ENCODE measurements at regions not wholly inside any gene's neighbourhood (a gene's known extent, or its start where the extent isn't known, plus 50 kb on each side); places are given as distances from the start of the nearest gene placed in this dataset.
"Not testable (repeated sequence)": the region's sequence is repeated elsewhere in the genome, so short reads cannot be mapped to it uniquely, and the experiment has no call there.

DNA sequence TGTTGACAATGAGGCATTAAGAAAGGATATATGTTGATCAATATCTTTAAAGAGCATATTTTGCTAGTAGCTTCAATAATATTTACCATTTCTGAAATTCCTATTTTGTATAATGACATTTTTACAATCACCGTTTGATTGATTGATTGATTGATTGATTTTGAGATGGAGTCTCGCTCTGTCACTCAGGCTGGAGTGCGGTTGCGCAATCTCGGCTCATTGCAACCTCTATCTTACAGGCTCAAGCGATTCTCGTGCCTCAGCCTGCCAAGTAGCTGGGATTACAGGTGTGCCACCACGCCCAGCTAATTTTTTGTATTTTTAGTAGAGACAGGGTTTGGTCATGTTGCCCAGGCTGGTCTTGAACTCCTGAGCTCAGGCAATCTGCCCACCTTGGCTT is 150.9 kb upstream of the TEX13D start:
- not testable (repeated sequence) for DNase-seq

DNA sequence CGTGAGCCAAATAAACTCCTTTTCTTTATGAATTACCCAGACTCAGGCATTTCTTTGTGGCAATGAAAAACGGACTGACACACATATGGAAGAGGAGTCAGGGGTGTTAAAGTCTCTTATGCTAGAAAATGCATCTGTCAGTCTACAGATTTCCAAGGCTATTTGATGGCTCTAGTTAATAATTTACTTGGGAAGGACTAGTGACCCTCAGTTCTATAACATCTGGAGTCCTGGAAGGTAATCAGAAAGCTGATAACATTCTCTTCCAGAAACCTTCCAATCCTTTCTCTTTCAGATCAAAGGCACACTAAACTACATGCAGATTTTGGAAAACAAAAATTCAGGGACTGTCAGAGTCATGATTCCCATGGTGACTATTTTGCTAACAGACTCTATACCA is 142.0 kb upstream of the TEX13D start:
- no peak for DNase-seq

GRCh38 chrX:124194199-124194598 is 138.3 kb upstream of the TEX13D start:
- DNase-seq, result no peak

DNA sequence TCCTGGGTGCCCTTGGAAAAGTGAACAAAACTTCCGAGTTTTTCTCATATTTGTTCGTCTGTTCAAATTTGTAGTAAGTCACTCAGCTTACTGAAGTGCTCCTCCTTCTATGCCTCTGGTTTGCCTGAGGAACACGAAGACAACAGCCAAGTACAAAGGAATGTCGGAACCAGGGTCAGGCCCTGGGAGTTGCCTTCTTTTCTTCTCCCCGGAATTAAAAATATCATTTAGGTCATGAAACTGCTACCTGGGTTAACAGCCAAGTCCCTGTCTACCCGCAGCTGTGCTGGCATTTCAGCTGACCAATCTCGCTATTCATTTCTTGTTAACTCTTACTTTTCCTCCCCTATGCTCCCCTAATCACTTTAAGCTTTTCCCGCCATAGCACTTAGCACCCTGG is 137.6 kb upstream of the TEX13D start:
- DNase-seq, result no peak

DNA sequence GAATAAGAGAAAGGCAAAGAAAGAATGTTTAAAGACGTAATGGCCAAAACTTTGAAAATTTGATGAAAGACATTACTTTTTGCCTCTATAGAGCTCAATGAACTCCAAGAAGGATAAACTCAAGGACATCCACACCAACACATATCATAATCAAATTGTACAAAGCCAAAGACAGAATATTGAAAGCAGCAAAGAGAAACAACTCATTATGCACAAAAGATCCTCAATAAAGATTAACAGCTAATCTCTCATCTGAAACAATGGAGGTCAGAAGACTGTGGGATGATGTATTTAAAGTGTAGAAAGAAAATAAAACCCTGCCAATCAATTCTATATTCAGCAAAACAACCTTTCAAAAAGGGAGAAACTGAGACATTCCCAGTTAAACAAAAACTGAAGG is 129.1 kb upstream of the TEX13D start:
- DNase-seq, result no peak

- DNase-seq, result no peak
Observed at GRCh38 chrX:124208660-124209059, 123.8 kb upstream of the TEX13D start.

DNA sequence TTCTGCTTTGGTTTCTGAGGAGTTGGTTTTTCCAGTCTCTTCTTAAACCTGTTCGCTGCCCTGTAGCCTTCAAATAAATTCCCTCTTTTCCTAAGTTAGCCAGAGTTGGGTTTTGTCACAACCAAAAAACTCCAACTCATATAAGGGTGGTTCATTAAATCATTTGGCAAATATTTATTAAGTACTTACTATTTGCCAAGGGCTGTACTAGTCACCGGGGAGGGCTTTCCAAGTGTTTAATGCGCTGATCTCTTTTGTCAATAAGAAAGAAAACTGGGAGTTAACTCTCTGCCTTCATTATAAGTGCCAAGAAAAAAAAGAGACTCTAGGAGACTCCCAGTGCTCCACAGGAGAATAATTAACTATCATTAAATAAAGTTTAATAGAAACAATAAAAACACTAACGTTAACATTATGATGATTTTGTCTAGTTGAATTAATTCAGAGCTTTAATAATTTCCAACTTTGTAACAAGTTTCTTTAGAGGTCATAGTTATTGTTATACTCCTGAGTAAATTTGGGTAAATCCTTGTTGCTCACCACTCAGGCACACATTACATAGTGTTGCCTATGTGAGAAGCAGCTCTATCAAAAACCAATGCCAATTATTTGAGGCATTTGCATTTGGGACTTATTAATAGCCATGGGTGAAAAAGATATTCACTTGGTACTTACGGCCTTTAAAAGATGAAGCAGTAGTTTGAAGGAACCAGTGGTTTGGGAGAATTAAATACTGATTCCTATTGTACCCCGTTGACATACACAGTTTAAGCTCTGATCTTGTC is 122.5 kb upstream of the TEX13D start:
- no peak for DNase-seq

DNA sequence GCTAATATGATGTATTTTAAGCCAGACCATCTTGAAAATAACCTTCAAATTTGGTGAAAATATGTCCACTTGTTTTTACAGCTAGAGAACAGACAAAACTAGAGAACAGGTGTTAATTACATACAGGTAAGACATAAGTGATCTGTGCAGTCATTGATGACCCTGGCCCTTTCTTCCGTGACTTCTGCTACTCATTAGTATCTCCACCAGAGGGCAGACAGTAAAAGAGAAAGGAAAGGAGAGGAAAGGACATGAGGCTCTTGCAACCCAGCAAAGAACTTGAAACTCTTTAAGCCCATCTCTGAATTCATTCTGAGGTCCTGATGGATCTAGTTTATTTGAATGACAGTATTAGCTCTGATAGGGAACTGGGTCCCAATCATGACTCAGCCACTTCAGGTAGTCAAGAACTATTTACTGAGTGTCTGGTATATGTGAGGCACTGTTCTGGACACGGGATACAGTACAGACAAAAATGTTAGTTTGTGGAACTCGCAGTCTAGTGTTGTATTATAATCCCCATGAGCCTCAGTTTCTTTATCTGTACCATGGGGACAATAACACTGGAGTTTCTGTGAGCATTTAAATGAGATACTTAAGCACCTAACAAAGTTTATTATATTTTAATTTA is 121.0 kb upstream of the TEX13D start:
- peak; percentile 57 for DNase-seq

- no peak for DNase-seq
Observed at GRCh38 chrX:124212622-124213021, 119.8 kb upstream of the TEX13D start.

DNA sequence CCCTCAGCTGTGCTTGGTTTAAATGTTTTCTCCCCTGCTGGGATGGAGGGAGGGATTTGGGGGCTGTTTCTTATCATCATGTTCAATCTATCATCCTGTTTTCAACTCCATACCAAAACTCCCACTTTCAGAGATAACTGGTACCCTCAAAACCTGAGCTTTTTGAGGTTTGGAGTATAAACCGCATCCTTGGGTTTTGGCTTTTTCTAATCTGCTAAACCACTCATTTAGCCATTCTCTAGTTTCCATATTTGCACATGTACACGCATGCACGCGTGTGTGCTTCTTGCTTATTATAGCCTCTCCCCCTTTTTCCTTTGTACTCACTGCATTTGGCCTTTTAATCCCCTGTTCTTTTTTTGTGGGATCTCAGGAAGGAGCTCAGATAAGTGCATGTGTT is 116.7 kb upstream of the TEX13D start:
- DNase-seq, result no peak

- DNase-seq, result peak; percentile 26
Observed at GRCh38 chrX:124216396-124217115, 115.9 kb upstream of the TEX13D start.

DNA sequence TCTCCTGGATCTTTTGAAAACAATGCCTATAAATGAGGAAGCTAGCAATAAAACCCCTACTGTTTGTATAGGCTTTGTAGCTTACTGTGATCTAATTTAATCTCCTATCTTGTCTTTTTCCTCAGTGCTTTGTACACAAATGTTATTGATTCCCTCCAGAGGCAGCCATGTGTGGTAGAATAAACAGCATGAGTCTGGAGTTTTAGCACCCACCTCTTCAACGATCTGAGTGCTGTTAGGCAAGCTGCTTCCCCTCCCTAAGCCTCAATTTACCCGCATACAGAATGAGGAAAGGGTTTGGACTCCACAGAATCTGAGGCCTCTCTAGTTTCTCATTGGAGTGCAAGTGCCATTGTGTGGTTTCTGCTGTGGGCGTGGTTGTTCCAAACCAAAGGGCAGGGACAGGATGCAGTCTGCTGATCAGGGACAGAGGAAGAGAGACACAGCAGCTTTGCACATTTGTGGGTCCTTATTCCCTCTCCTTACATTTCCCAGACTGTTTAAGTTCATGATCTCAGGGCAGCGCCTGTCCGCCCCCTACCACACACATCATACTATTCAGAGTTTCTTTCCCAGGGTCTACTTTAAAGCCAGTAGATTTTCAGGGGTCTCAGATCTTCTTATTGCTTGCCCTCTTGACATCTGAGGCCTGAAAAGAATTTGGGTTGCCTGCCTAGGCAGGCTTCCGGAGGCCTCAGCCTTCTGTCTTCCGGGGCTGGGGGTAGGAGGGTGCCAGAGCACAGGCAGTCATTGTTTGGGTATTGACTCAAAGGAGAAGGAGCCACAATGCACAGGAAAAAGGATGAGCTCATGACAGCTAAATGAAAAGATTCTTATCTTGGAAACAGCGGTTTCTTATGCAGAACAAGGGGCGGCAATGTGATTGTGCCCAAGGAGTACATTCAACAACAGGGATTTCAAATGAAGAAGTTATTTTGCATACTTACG is 114.9 kb upstream of the TEX13D start:
- peak; percentile 58 for DNase-seq

GRCh38 chrX:124223524-124223923 is 108.9 kb upstream of the TEX13D start:
- no peak for DNase-seq

- no peak for DNase-seq
Observed at GRCh38 chrX:124224528-124224927, 107.9 kb upstream of the TEX13D start.

DNA sequence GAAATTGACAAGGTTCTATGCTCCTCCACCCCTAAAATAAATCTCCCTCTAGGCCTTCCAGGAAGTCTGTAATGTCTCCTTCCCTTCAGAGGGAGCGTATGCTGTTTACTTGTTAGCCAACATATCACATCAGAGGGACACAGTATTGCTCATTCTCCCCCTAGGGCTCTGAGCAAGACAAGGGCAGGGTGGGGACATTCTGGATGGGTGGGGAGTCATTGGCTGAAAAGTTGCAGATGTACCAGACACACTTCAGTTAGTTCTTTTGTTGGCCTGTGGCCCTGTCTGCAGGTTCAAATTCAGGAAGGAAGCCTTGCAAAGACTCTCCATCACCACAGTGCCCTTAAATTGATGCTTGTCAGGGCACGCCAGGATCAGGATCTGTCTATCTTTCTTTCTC is 106.3 kb upstream of the TEX13D start:
- DNase-seq, result no peak

DNA sequence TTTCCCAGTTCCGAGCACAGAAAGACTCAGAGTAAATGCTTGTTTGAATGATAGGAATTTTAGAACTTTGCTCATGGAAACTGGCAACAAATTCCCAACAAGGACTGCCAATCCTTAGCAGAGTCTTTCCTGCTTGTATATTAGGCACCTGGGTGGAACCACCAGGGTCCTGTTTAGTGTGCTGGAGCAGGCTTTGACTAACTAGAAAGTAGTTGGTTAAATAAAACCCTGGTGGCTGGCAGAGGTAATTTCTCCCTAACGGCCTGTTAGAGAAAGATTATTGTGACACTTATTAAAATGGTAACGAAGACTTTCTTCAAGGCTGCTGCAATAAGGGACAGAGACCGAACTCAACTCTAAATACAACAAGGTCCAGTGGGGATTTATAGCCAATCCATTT is 103.6 kb upstream of the TEX13D start:
- DNase-seq, result peak; percentile 46

- peak; percentile 56 for DNase-seq
Observed at GRCh38 chrX:124229374-124229773, 103.1 kb upstream of the TEX13D start.

- DNase-seq, result no peak
Observed at GRCh38 chrX:124230655-124231450, 101.6 kb upstream of the TEX13D start.

DNA sequence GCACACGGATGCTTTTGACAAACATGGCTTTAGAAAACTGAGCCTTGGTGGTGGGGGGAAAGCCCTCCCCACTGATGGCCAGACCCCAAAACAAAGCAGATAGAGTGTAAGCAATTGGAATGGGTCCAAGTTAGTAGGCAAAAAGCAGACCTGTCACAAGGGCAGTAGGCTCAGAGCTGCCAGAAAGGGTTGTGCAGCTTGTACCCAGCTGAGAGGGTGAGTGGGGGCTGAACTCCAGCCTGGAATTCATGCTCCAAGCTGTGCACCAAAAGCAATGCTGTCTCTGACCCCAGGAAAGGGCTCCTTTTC is 101.1 kb upstream of the TEX13D start:
- no peak for DNase-seq

DNA sequence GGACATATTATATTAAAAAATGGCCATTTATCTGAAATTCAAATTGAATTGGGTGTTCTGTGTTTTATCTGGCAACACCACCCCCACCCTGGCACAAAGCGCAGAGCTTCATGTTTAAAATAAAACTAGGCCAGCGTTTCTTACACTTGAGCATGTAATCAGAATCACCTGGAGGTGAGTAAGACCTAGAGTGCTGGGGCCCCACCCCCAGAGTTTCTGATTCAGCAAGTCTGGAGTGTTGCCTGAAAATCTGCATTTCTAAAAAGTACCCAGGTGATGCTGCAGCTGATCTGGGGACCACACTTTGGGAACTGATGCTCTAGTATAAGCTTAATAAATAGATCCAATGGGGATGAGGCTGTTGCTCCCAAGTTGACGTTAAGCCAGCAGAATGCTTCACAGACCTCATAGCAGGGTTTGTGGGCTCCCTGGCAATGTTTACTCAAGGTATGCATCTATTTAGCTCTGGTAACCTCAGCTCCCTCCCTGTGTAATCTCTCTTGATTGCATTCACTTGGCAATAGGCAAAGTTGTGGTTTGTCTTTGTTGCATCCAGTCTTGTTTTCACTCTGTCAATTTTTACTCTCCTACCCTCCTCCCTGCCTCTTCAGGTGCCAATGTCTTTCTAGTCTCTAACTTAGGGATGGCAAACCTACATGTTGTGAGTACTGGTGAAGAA is 99.8 kb upstream of the TEX13D start:
- no peak for DNase-seq

DNA sequence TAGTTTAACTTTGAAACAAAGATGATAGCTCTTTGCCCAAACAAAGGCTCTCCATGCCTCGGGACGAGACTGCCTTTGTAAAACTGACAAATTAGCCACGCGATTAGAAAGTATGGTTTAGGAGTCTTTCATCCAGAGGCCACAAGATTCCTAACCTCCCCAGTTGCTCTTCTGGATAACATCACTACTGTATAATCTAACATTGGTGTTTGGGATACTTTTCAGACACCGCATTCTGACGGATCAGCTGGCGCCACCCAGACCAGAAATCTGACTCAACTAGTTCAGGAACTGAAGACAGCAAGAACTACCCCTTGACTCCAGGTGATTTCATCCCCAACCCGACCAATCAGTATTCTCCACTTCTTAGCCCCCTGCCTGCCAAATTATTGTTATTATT is 98.1 kb upstream of the TEX13D start:
- DNase-seq, result no peak

DNA sequence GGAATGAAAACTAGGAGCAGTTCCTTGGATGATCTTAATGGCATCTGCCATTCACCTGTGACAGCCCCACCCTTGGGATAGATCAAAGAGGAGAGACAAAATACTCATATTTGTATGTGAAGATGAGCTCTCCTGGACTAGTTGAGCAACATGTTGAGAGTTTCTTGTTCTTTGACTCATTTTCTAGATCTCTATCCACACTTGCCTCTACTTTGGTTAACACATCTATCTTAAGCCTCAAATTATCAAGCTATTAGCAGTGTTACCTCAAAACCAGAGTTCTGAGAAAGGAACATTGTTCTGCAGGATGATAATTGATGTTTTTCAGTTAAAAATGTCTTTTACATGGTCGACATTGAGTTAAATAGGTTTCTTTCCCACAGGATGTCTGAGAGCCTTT is 94.2 kb upstream of the TEX13D start:
- no peak for DNase-seq

Measured in NCI-H510A treated with DMSO at 0.1 percent for 48 hours (cell line).